NCI-H2227 treated with DMSO at 0.1 percent for 48 hours (cell line): ENCODE measurements at regions not wholly inside any gene's neighbourhood (a gene's known extent, or its start where the extent isn't known, plus 50 kb on each side); places are given as distances from the start of the nearest gene placed in this dataset.
"Not testable (repeated sequence)": the region's sequence is repeated elsewhere in the genome, so short reads cannot be mapped to it uniquely, and the experiment has no call there.

Source experiments
- DNase-seq: peaks from one replicate; lab custom pipeline; 2025; lab: John Stamatoyannopoulos, UW

- no peak for DNase-seq
Observed at GRCh38 chr10:53430974-53431373, 658.4 kb upstream of the MBL2 start.

GRCh38 chr10:53430127-53430891 lies 657.7 kb upstream of the MBL2 start:
- DNase-seq: no peak

- DNase-seq: no peak
Observed at GRCh38 chr10:53422223-53422888, 649.8 kb upstream of the MBL2 start.

GRCh38 chr10:53412651-53413050 lies 640.1 kb upstream of the MBL2 start:
- DNase-seq: no peak

GRCh38 chr10:53406532-53406931 lies 633.9 kb upstream of the MBL2 start:
- DNase-seq: no peak

GRCh38 chr10:53403688-53404087 lies 631.1 kb upstream of the MBL2 start:
- DNase-seq: no peak

GRCh38 chr10:53402594-53402993 lies 630.0 kb upstream of the MBL2 start:
- DNase-seq: no peak

- no peak for DNase-seq
Observed at GRCh38 chr10:53401536-53401935, 629.0 kb upstream of the MBL2 start.

GRCh38 chr10:53396876-53397275 lies 624.3 kb upstream of the MBL2 start:
- no peak for DNase-seq

- DNase-seq: no peak
Observed at GRCh38 chr10:53395449-53395848, 622.9 kb upstream of the MBL2 start.

GRCh38 chr10:53387562-53387961 lies 615.0 kb upstream of the MBL2 start:
- DNase-seq: no peak

- no peak for DNase-seq
Observed at GRCh38 chr10:53382543-53382942, 610.0 kb upstream of the MBL2 start.

GRCh38 chr10:53379956-53380355 lies 607.4 kb upstream of the MBL2 start:
- no peak for DNase-seq

- no peak for DNase-seq
Observed at GRCh38 chr10:53370347-53370746, 597.8 kb upstream of the MBL2 start.

- DNase-seq: no peak
Observed at GRCh38 chr10:53361936-53362335, 589.4 kb upstream of the MBL2 start.

GRCh38 chr10:53361281-53361680 lies 588.7 kb upstream of the MBL2 start:
- no peak for DNase-seq

- DNase-seq: not testable (repeated sequence)
Observed at GRCh38 chr10:53358978-53359377, 586.4 kb upstream of the MBL2 start.

- DNase-seq: no peak
Observed at GRCh38 chr10:53358536-53358935, 586.0 kb upstream of the MBL2 start.

- DNase-seq: no peak
Observed at GRCh38 chr10:53357587-53357986, 585.0 kb upstream of the MBL2 start.

- no peak for DNase-seq
Observed at GRCh38 chr10:53356616-53357349, 584.2 kb upstream of the MBL2 start.

GRCh38 chr10:53342531-53342930 lies 569.9 kb upstream of the MBL2 start:
- DNase-seq: not testable (repeated sequence)

- not testable (repeated sequence) for DNase-seq
Observed at GRCh38 chr10:53338199-53338598, 565.6 kb upstream of the MBL2 start.
